ENCODE measurements at regions not wholly inside any gene's neighbourhood (a gene's known extent, or its start where the extent isn't known, plus 50 kb on each side); places are given as distances from the start of the nearest gene placed in this dataset.

DNA sequence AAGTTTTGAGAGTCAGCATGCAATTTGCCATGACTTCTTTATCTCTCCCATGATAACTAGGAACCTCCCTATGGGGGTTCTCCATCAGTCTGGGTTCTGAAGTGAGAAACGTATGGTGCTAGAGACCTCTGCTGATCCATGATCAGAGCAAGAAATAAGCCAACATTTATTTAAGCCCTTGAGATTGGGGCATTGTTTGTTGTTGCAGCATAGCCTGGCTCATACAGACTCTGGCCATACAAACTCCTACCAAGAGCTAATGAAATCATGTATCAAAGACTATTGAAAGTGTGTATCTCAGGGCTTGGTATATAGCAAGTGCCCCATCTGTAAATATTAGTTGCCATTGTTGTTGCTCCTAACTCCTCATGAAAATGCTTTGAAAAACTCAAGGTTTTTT, 233.9 kb downstream of the MAF start:
- peaks cover 0 to 4% of the 10 kb centered on the region in 2 experiments; a peak in 1 of 5 replicates for H3K27me3 ChIP-seq (ENCODE audit: control insufficient read depth in 2 of 2, insufficient read depth in 2 of 2, low read length in 2 of 2)
- in situ Hi-C loops (cut with MboI) (no loop called here), intact Hi-C loops (cut with micrococcal nuclease) (no loop called here)
- H3K4me2 ChIP-seq (ENCODE audit: insufficient read depth, low read length), result no peak overlapping the region
- H3K9me1 ChIP-seq (ENCODE audit: control insufficient read depth, insufficient read depth, low read length), result no peaks in the 10 kb centered on the region
- no peak overlapping the region for H3K9ac ChIP-seq (ENCODE audit: insufficient read depth in 1 of 2, low read depth in 2 of 2, low read length in 2 of 2)
- 0% methylated on average over 1 of the region's 1 CpG for WGBS (ENCODE audit: insufficient coverage, low coverage, missing lambda C conversion rate)
- no peaks in the 10 kb centered on the region for H3K79me2 ChIP-seq (ENCODE audit: control insufficient read depth, insufficient read depth, low read length)
- CTCF ChIA-PET (ENCODE audit: low intra/inter-chr PET ratio), result no interaction called here
- no peak for DNase-seq (ENCODE audit: extremely low read depth in 1 of 4, low spot score in 3 of 4)
- POLR2A ChIA-PET, result no interaction called here
- no peaks in the 10 kb centered on the region for H4K20me1 ChIP-seq (replicated peaks; ENCODE audit: control insufficient read depth, insufficient read depth, low read length)
- no peak for ATAC-seq
- no peak for TF ChIP-seq ZNF239 (CRISPR knock-in tag; IDR thresholded peaks at IDR 0.05)
- no peak for TF ChIP-seq ZNF77 (CRISPR knock-in tag; IDR thresholded peaks at IDR 0.05)
- TF ChIP-seq SUPT5H (IDR thresholded peaks at IDR 0.05), result no peak
- TF ChIP-seq EP300 (IDR thresholded peaks at IDR 0.05; ENCODE audit: low read length), result no peak
- TF ChIP-seq ZNF445 (CRISPR knock-in tag; IDR thresholded peaks at IDR 0.05; ENCODE audit: low read depth), result no peak
- peak; percentile 69; the same call in 1 of the 2 replicates for TF ChIP-seq ZNF12 (CRISPR knock-in tag; IDR thresholded peaks at IDR 0.05)
- TF ChIP-seq, protein P1, sequence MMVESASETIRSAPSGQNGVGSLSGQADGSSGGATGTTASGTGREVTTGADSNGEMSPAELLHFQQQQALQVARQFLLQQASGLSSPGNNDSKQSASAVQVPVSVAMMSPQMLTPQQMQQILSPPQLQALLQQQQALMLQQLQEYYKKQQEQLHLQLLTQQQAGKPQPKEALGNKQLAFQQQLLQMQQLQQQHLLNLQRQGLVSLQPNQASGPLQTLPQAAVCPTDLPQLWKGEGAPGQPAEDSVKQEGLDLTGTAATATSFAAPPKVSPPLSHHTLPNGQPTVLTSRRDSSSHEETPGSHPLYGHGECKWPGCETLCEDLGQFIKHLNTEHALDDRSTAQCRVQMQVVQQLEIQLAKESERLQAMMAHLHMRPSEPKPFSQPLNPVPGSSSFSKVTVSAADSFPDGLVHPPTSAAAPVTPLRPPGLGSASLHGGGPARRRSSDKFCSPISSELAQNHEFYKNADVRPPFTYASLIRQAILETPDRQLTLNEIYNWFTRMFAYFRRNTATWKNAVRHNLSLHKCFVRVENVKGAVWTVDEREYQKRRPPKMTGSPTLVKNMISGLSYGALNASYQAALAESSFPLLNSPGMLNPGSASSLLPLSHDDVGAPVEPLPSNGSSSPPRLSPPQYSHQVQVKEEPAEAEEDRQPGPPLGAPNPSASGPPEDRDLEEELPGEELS (CRISPR knock-in tag; IDR thresholded peaks at IDR 0.05; ENCODE audit: borderline replicate concordance), result no peak
- no peak for TF ChIP-seq POLR2A (conservative IDR thresholded peaks at IDR 0.05)
- H3K27ac ChIP-seq (ENCODE audit: extremely low read depth, low read depth, low read length), result no peak overlapping the region
- FAIRE-seq, result no peak
- H3K4me3 ChIP-seq, result no peak overlapping the region
- H3K36me3 ChIP-seq (ENCODE audit: control insufficient read depth, insufficient read depth, low read length), result no peaks in the 10 kb centered on the region
- no peaks in the 10 kb centered on the region for H3K9me3 ChIP-seq (replicated peaks; ENCODE audit: control insufficient read depth, insufficient read depth, low read depth, low read length)
- H2AFZ ChIP-seq (ENCODE audit: low read depth, low read length), result no peak overlapping the region
- no TSS peak for BruUV-seq (replicated peaks)
- no peaks in the 10 kb centered on the region for H3K4me1 ChIP-seq (replicated peaks in 1 of 2; ENCODE audit: control insufficient read depth in 2 of 2, insufficient read depth in 2 of 2, low read length in 2 of 2)
